Keratinocyte (primary cell): ENCODE measurements at regions not wholly inside any gene's neighbourhood (a gene's known extent, or its start where the extent isn't known, plus 50 kb on each side); places are given as distances from the start of the nearest gene placed in this dataset.

Source experiments
- DNase-seq: peaks from one replicate; pipeline ENCODE4 v3.0.0-alpha.2; 2011; ENCODE audit warnings: low read depth, missing footprints, low spot score
- FAIRE-seq: peaks from 2 replicates; lab custom pipeline; 2011; peaks lifted over from hg19 to GRCh38; lab: Jason Lieb, UNC
- H2AFZ ChIP-seq: 2 replicates; pipeline ENCODE4 v1.6.0; 2012; ENCODE audit warnings: low read length, control low read depth, inconsistent platforms; ENCODE audit not compliant: control insufficient read depth
- H3K27ac ChIP-seq: 2 replicates; pipeline ENCODE4 v1.5.1; 2011; ENCODE audit warnings: low read length; ENCODE audit not compliant: control insufficient read depth, insufficient read depth
- H3K27me3 ChIP-seq: 3 replicates; pipeline ENCODE4 v1.6.0; 2011; ENCODE audit warnings: low read length; ENCODE audit not compliant: control insufficient read depth, insufficient read depth; ENCODE audit errors: extremely low read depth
- H3K36me3 ChIP-seq, 2 experiments: 2 replicates in 1 of 2; 3 replicates in 1 of 2; pipeline ENCODE4 v1.5.1; 2011; ENCODE audit warnings: low read length in 2 of 2, mild to moderate bottlenecking in 1 of 2; ENCODE audit not compliant: control insufficient read depth in 2 of 2, insufficient read depth in 2 of 2; ENCODE audit errors: extremely low read depth in 1 of 2
- H3K4me1 ChIP-seq: 3 replicates; pipeline ENCODE4 v1.5.1; 2011; ENCODE audit warnings: low read length; ENCODE audit not compliant: control insufficient read depth, insufficient read depth; ENCODE audit errors: extremely low read depth
- H3K4me2 ChIP-seq: 3 replicates; pipeline ENCODE4 v1.6.0; 2011; ENCODE audit warnings: low read depth, low read length; ENCODE audit not compliant: control insufficient read depth, insufficient read depth; ENCODE audit errors: extremely low read depth
- H3K4me3 ChIP-seq, 3 experiments: fragments of 200-600 bp in 1 of 3; sonication (generic) in 1 of 3; 2 replicates in 2 of 3; 3 replicates in 1 of 3; pipeline ENCODE4 v1.5.1; 2011 to 2016; ENCODE audit warnings: low read length in 3 of 3, mild to moderate bottlenecking in 3 of 3, control low read depth in 2 of 3, inconsistent platforms in 1 of 3, low read depth in 1 of 3, mixed read lengths in 1 of 3, mixed run types in 1 of 3, moderate library complexity in 1 of 3; ENCODE audit not compliant: control insufficient read depth in 2 of 3, insufficient read depth in 2 of 3; ENCODE audit errors: extremely low read depth in 1 of 3
- H3K79me2 ChIP-seq: 2 replicates; pipeline ENCODE4 v1.6.0; 2012; ENCODE audit warnings: low read length; ENCODE audit not compliant: control insufficient read depth, insufficient read depth
- H3K9ac ChIP-seq: 3 replicates; pipeline ENCODE4 v1.6.0; 2011; ENCODE audit warnings: low read length; ENCODE audit not compliant: control insufficient read depth, insufficient read depth; ENCODE audit errors: extremely low read depth
- H3K9me1 ChIP-seq: 3 replicates; pipeline ENCODE4 v1.6.0; 2011; ENCODE audit warnings: low read length; ENCODE audit not compliant: control insufficient read depth, insufficient read depth; ENCODE audit errors: extremely low read depth
- H3K9me3 ChIP-seq: 2 replicates; pipeline ENCODE4 v1.5.1; 2012; ENCODE audit warnings: low read depth, low read length; ENCODE audit not compliant: control insufficient read depth
- H4K20me1 ChIP-seq: 3 replicates; pipeline ENCODE4 v1.6.0; 2011; ENCODE audit warnings: low read length; ENCODE audit not compliant: control insufficient read depth, insufficient read depth; ENCODE audit errors: extremely low read depth
- CTCF ChIP-seq, 3 experiments: IDR thresholded peaks in 1 of 3; conservative IDR thresholded peaks in 1 of 3; optimal IDR thresholded peaks in 1 of 3; 2 replicates in 2 of 3; 3 replicates in 1 of 3; pipeline versions ENCODE3 to v1.5.1; 2011; ENCODE audit warnings: low read length in 3 of 3, mild to moderate bottlenecking in 3 of 3, moderate library complexity in 2 of 3, control low read depth in 1 of 3, inconsistent platforms in 1 of 3; ENCODE audit not compliant: insufficient read depth in 2 of 3; ENCODE audit errors: extremely low read depth in 1 of 3
- EZH2 ChIP-seq: IDR thresholded peaks from one replicate; pipeline ENCODE4 v1.6.1; 2012; ENCODE audit warnings: inconsistent platforms, mild to moderate bottlenecking, low read length, moderate library complexity
- dilution Hi-C: fragments of 300-500 bp; cut with MboI; formaldehyde crosslinking; loops from one replicate; pipeline ENCODE4 v1.7.0; 2020; ENCODE audit warnings: low sequenced_read_pairs; ENCODE audit not compliant: extremely low pct_ligation_motif_present

GRCh38 chr1:106944721-106945120 lies 111.8 kb upstream of the PRMT6 start:
- H3K4me1 ChIP-seq: no peaks in the 10 kb centered on the region
- DNase-seq: no peak

GRCh38 chr1:106952776-106953175 lies 103.7 kb upstream of the PRMT6 start:
- dilution Hi-C loops: no loop called here
- no peak for DNase-seq
- FAIRE-seq: peak; percentile 79

More at GRCh38 chr1:106944721-106945120, 111.8 kb upstream of the PRMT6 start:
- Histone ChIP-seq H2AFZ (no peak overlapping the region), H3K9me3 (no peaks in the 10 kb centered on the region), H3K9ac (no peak overlapping the region), H3K27me3 (no peaks in the 10 kb centered on the region), H3K79me2 (no peaks in the 10 kb centered on the region), H3K4me2 (no peak overlapping the region), H3K9me1 (no peaks in the 10 kb centered on the region), H3K36me3 (no peaks in the 10 kb centered on the region), H3K4me3 (no peak overlapping the region), H3K27ac (no peak overlapping the region), H4K20me1 (no peaks in the 10 kb centered on the region)
- no peak for TF ChIP-seq EZH2
- no peak for TF ChIP-seq CTCF (optimal IDR thresholded peaks at IDR 0.05 in 1 of 3, IDR thresholded peaks at IDR 0.05 in 1 of 3, conservative IDR thresholded peaks at IDR 0.05 in 1 of 3; ENCODE audit: extremely low read depth in 1 of 3, insufficient read depth in 2 of 3, low read length in 3 of 3)
- dilution Hi-C loops: no loop called here
- FAIRE-seq: no peak

More at GRCh38 chr1:106952776-106953175, 103.7 kb upstream of the PRMT6 start:
- no peak overlapping the region for H3K27ac ChIP-seq
- no peaks in the 10 kb centered on the region for H3K27me3 ChIP-seq
- TF ChIP-seq EZH2: no peak
- TF ChIP-seq CTCF (optimal IDR thresholded peaks at IDR 0.05 in 1 of 3, IDR thresholded peaks at IDR 0.05 in 1 of 3, conservative IDR thresholded peaks at IDR 0.05 in 1 of 3; ENCODE audit: extremely low read depth in 1 of 3, insufficient read depth in 2 of 3, low read length in 3 of 3): no peak
- no peak overlapping the region for H3K9ac ChIP-seq
- no peak overlapping the region for H2AFZ ChIP-seq
- H3K4me1 ChIP-seq: no peaks in the 10 kb centered on the region
- H3K79me2 ChIP-seq: no peaks in the 10 kb centered on the region
- no peaks in the 10 kb centered on the region for H3K36me3 ChIP-seq
- H4K20me1 ChIP-seq: no peaks in the 10 kb centered on the region
- H3K4me3 ChIP-seq: no peak overlapping the region
- H3K9me1 ChIP-seq: no peaks in the 10 kb centered on the region
- no peak overlapping the region for H3K4me2 ChIP-seq
- no peaks in the 10 kb centered on the region for H3K9me3 ChIP-seq
